Tibial nerve (tissue), 3 donors: ENCODE measurements at regions not wholly inside any gene's neighbourhood (a gene's known extent, or its start where the extent isn't known, plus 50 kb on each side); places are given as distances from the start of the nearest gene placed in this dataset.

Experiments
- CTCF ChIP-seq, 5 experiments: fragments of 200-600 bp in 3 of 5; fragments of 450-650 bp in 2 of 5; sonication (generic) in 3 of 5; IDR thresholded peaks; one replicate each; pipeline ENCODE4 v1.5.1; 2016 to 2019; ENCODE audit warnings: antibody characterized with exemption in 5 of 5, mild to moderate bottlenecking in 3 of 5, moderate library complexity in 2 of 5
- POLR2A ChIP-seq, 2 donors: fragments of 450-650 bp; IDR thresholded peaks; one replicate each; pipeline ENCODE4 v1.6.1; 2017; ENCODE audit warnings: antibody characterized with exemption in 2 of 2, mild to moderate bottlenecking in 2 of 2, moderate library complexity in 2 of 2

DNA sequence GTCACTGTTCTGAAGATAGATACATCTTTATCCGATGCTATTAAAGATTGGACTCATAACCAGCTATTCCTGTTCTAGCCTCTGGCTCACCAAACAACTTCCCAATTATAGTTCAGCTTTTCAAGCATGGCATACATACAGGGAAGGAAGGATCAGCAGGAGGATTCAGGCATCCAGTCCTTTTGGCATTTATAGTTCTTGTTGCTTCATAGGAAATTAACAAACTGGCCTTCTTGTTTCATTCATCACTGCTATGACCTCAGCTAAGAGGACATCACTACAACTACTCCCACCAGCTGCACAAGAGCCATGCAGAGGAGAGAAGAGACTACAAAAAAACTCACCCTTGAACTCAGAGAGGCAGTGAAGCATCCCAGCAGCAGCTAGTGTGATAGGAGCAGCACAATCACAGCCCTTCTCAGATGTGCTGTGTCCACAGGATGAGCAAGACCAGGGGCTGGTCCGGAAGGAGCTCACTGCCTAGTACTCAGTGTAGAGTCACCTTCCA lies 100.5 kb downstream of the SPTSSA start:
- no peak for TF ChIP-seq CTCF (IDR thresholded peaks at IDR 0.05)
- TF ChIP-seq POLR2A (IDR thresholded peaks at IDR 0.05): no peak
